ENCODE measurements at regions not wholly inside any gene's neighbourhood (a gene's known extent, or its start where the extent isn't known, plus 50 kb on each side); places are given as distances from the start of the nearest gene placed in this dataset.

DNA sequence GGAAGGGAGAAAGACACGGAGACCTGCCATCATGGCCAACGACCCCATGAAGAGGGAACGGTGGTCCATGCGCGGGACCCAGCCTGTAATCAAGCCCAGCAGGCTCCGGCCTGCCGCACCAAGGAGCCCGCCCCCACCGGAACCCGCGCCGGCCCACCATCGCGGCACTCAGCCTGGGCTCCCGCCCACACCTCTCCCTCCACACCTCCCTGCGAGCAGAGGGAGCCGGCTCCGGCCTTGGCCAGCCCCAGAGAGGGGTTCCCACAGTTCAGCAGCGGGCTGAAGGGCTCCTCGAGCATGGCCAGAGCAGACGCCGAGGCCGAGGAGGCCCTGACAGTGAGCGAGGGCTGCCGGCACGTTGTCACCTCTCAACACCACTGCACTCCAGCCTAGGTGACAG, 1302.8 kb upstream of the CNTN5 start:
- ChIA-PET POLR2A (no interaction called here), CTCF (no interaction called here)
- Histone ChIP-seq H3K4me2 (ENCODE audit: insufficient read depth, low read length) (no peak overlapping the region), H3K9me1 (replicated peaks; ENCODE audit: control insufficient read depth, extremely low read depth, insufficient read depth, low read length) (no peaks in the 10 kb centered on the region), H3K9ac (replicated peaks; ENCODE audit: extremely low read depth, insufficient read depth, low read length) (no peak overlapping the region), H3K27me3 (ENCODE audit: control insufficient read depth in 2 of 2, insufficient read depth in 2 of 2, low read length in 2 of 2) (no peaks in the 10 kb centered on the region), H3K4me1 (ENCODE audit: control insufficient read depth, extremely low read depth, insufficient read depth, low read length) (no peaks in the 10 kb centered on the region), H3K79me2 (ENCODE audit: control insufficient read depth, insufficient read depth, low read length) (no peaks in the 10 kb centered on the region), H2AFZ (ENCODE audit: low read depth, low read length) (no peak overlapping the region), H3K36me3 (ENCODE audit: control insufficient read depth in 2 of 2, extremely low read depth in 1 of 2, insufficient read depth in 2 of 2, low read length in 2 of 2) (no peaks in the 10 kb centered on the region), H3K9me3 (replicated peaks; ENCODE audit: control insufficient read depth, insufficient read depth, low read length) (no peaks in the 10 kb centered on the region), H4K20me1 (replicated peaks; ENCODE audit: control insufficient read depth, extremely low read depth, insufficient read depth, low read length) (no peaks in the 10 kb centered on the region), H3K27ac (ENCODE audit: insufficient read depth, low read depth, low read length) (no peak overlapping the region), H3K4me3 (replicated peaks in 1 of 3; ENCODE audit: insufficient read depth in 1 of 3, low read depth in 1 of 3, low read length in 3 of 3) (no peak overlapping the region)
- intact Hi-C loops (cut with micrococcal nuclease) (no loop called here), dilution Hi-C loops (cut with MboI; ENCODE audit: extremely low pct_ligation_motif_present, low sequenced_read_pairs) (no loop called here)
- BruUV-seq (replicated peaks), result no TSS peak
- no peak for FAIRE-seq
- no peak for DNase-seq (ENCODE audit: low read depth, low spot score)
- TF ChIP-seq POLR2AphosphoS5 (IDR thresholded peaks at IDR 0.05; ENCODE audit: insufficient read depth, low read depth, low read length) (no peak), EZH2 (IDR thresholded peaks at IDR 0.05; ENCODE audit: borderline replicate concordance, low read depth, low read length, severe bottlenecking) (no peak), MYC (IDR thresholded peaks at IDR 0.05; ENCODE audit: low read depth, low read length) (no peak), GATA2 (IDR thresholded peaks at IDR 0.05; ENCODE audit: insufficient read depth, insufficient read length, low read depth, low read length) (no peak), POLR2A (IDR thresholded peaks at IDR 0.05; ENCODE audit: low read depth, low read length) (no peak), JUN (IDR thresholded peaks at IDR 0.05; ENCODE audit: borderline replicate concordance, insufficient read depth, insufficient read length, low read depth) (no peak), FOS (IDR thresholded peaks at IDR 0.05; ENCODE audit: borderline replicate concordance, insufficient read depth, low read length) (no peak), CTCF (IDR thresholded peaks at IDR 0.05; ENCODE audit: extremely low read depth in 1 of 2, insufficient read depth in 1 of 2, low read depth in 1 of 2, low read length in 2 of 2) (no peak)
- TF ChIP-seq, protein P1, sequence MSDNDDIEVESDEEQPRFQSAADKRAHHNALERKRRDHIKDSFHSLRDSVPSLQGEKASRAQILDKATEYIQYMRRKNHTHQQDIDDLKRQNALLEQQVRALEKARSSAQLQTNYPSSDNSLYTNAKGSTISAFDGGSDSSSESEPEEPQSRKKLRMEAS (IDR thresholded peaks at IDR 0.05; ENCODE audit: insufficient read depth, insufficient read length), result no peak

Data from endothelial cell of umbilical vein (primary cell).